OCI-LY3 (cell line): ENCODE measurements at regions not wholly inside any gene's neighbourhood (a gene's known extent, or its start where the extent isn't known, plus 50 kb on each side); places are given as distances from the start of the nearest gene placed in this dataset.
"Not testable (repeated sequence)": the region's sequence is repeated elsewhere in the genome, so short reads cannot be mapped to it uniquely, and the experiment has no call there.

Experiments used
- H2AFZ ChIP-seq: fragments of 200-600, 300-600 bp; shearing (Covaris generic); 2 replicates; pipeline ENCODE4 v1.6.0; 2014; ENCODE audit warnings: antibody characterized with exemption, low read depth, low read length
- H3K27ac ChIP-seq: fragments of 200-600, 300-600 bp; sonication (generic); 2 replicates; pipeline ENCODE4 v1.5.1; 2014; ENCODE audit warnings: mild to moderate bottlenecking, low read length, moderate library complexity, mixed read lengths
- H3K27me3 ChIP-seq: fragments of 200-600, 300-600 bp; sonication (generic); 2 replicates; pipeline ENCODE4 v1.6.1; 2014; ENCODE audit warnings: low read depth, low read length, mixed read lengths
- H3K36me3 ChIP-seq: fragments of 200-600, 300-600 bp; sonication (generic); replicated peaks from 2 replicates; pipeline ENCODE3; 2014; ENCODE audit warnings: low read depth, low read length, mixed read lengths
- H3K4me1 ChIP-seq: fragments of 300-600, 200-600 bp; sonication (generic); 2 replicates; pipeline ENCODE4 v1.6.1; 2014; ENCODE audit warnings: low read length, mixed read lengths
- H3K4me2 ChIP-seq: fragments of 200-600, 300-600 bp; sonication (generic); 2 replicates; pipeline ENCODE4 v1.6.1; 2014; ENCODE audit warnings: low read length, mixed read lengths
- H3K4me3 ChIP-seq: fragments of 300-600, 200-600 bp; sonication (generic); 2 replicates; pipeline ENCODE4 v1.5.1; 2014; ENCODE audit warnings: antibody characterized with exemption, mild to moderate bottlenecking, low read length, moderate library complexity
- H3K79me2 ChIP-seq: fragments of 300-600, 200-600 bp; shearing (Covaris generic); 2 replicates; pipeline ENCODE4 v1.6.1; 2014; ENCODE audit warnings: mild to moderate bottlenecking, low read length, mixed read lengths
- H3K9ac ChIP-seq: fragments of 300-600, 200-600 bp; shearing (Covaris generic); 2 replicates; pipeline ENCODE4 v1.6.0; 2014; ENCODE audit warnings: mild to moderate bottlenecking, low read length, moderate library complexity
- H3K9me3 ChIP-seq: fragments of 200-600, 300-600 bp; shearing (Covaris generic); 2 replicates; pipeline ENCODE4 v1.6.1; 2014; ENCODE audit warnings: low read length, mixed read lengths; ENCODE audit not compliant: insufficient read depth
- H4K20me1 ChIP-seq: fragments of 200-600, 300-600 bp; sonication (generic); 2 replicates; pipeline ENCODE4 v1.6.1; 2016; ENCODE audit warnings: low read length, mixed read lengths; ENCODE audit not compliant: insufficient read depth
- CTCF ChIP-seq: fragments of 200-600, 300-600 bp; sonication (generic); IDR thresholded peaks from 2 replicates; pipeline ENCODE4 v1.5.1; 2014; ENCODE audit warnings: antibody characterized with exemption, low read length, low read depth
- EZH2phosphoT487 ChIP-seq: fragments of 200-600 bp; shearing (Covaris generic); IDR thresholded peaks from 2 replicates; pipeline ENCODE4 v1.6.1; 2018; ENCODE audit warnings: antibody characterized with exemption, mixed run types, low read depth

GRCh38 chr6:51203504-51203903 is 384.8 kb downstream of the TFAP2B start:
- Histone ChIP-seq H2AFZ (no peak overlapping the region), H3K9me3 (no peaks in the 10 kb centered on the region), H3K27me3 (no peaks in the 10 kb centered on the region), H4K20me1 (no peaks in the 10 kb centered on the region), H3K9ac (no peak overlapping the region), H3K36me3 (no peaks in the 10 kb centered on the region), H3K79me2 (no peaks in the 10 kb centered on the region), H3K4me3 (no peak overlapping the region), H3K27ac (no peak overlapping the region), H3K4me1 (no peaks in the 10 kb centered on the region), H3K4me2 (no peak overlapping the region)
- TF ChIP-seq EZH2phosphoT487: no peak
- TF ChIP-seq CTCF: no peak

DNA sequence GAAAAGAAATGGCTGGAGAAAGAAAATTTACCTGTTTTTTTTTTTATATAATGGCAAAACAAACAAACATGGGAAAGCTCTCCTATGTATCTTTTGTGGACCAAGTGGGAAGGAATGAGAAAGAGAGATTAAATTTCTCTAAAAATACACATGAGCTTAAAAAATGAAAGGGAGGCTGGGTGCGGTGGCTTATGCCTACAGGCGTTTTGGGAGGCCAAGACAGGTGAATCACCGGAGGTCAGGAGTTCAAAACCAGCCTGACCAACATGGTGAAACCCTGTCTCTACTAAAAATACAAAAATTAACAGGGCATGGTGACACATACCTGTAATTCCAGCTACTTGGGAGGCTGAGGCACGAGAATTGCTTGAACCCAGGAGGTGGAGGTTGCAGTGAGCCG is 388.0 kb downstream of the TFAP2B start:
- H3K79me2 ChIP-seq, H3K27ac ChIP-seq, H2AFZ ChIP-seq, H3K9me3 ChIP-seq, H3K9ac ChIP-seq, H3K4me3 ChIP-seq, H3K36me3 ChIP-seq, H3K4me2 ChIP-seq, H3K27me3 ChIP-seq, H4K20me1 ChIP-seq, H3K4me1 ChIP-seq: not testable (repeated sequence)

- no peak for TF ChIP-seq EZH2phosphoT487
- no peak for TF ChIP-seq CTCF
Observed at GRCh38 chr6:51209651-51210050, 391.0 kb downstream of the TFAP2B start.

GRCh38 chr6:51213811-51214210 is 395.1 kb downstream of the TFAP2B start:
- no peaks in the 10 kb centered on the region for H4K20me1 ChIP-seq
- H3K36me3 ChIP-seq: no peaks in the 10 kb centered on the region
- H3K4me3 ChIP-seq: no peak overlapping the region
- TF ChIP-seq EZH2phosphoT487: no peak
- TF ChIP-seq CTCF: no peak
- no peak overlapping the region for H3K4me2 ChIP-seq
- no peaks in the 10 kb centered on the region for H3K27me3 ChIP-seq
- no peaks in the 10 kb centered on the region for H3K79me2 ChIP-seq
- H2AFZ ChIP-seq: no peak overlapping the region
- H3K9ac ChIP-seq: no peak overlapping the region
- H3K27ac ChIP-seq: no peak overlapping the region
- no peaks in the 10 kb centered on the region for H3K9me3 ChIP-seq
- no peaks in the 10 kb centered on the region for H3K4me1 ChIP-seq

More at GRCh38 chr6:51209651-51210050, 391.0 kb downstream of the TFAP2B start:
- Histone ChIP-seq H3K4me2 (no peak overlapping the region), H3K4me3 (no peak overlapping the region), H3K27ac (no peak overlapping the region), H3K27me3 (no peaks in the 10 kb centered on the region), H3K9me3 (no peaks in the 10 kb centered on the region), H3K79me2 (no peaks in the 10 kb centered on the region), H2AFZ (no peak overlapping the region), H3K9ac (no peak overlapping the region), H4K20me1 (no peaks in the 10 kb centered on the region), H3K4me1 (no peaks in the 10 kb centered on the region), H3K36me3 (no peaks in the 10 kb centered on the region)

GRCh38 chr6:51214442-51214841 is 395.8 kb downstream of the TFAP2B start:
- Histone ChIP-seq H3K9me3 (no peaks in the 10 kb centered on the region), H3K27me3 (no peaks in the 10 kb centered on the region), H3K4me2 (no peak overlapping the region), H3K79me2 (no peaks in the 10 kb centered on the region), H3K9ac (no peak overlapping the region), H3K4me1 (no peaks in the 10 kb centered on the region), H2AFZ (no peak overlapping the region), H3K4me3 (no peak overlapping the region), H3K36me3 (no peaks in the 10 kb centered on the region), H3K27ac (no peak overlapping the region), H4K20me1 (no peaks in the 10 kb centered on the region)
- TF ChIP-seq CTCF (no peak), EZH2phosphoT487 (no peak)
